ENCODE measurements at regions not wholly inside any gene's neighbourhood (a gene's known extent, or its start where the extent isn't known, plus 50 kb on each side); places are given as distances from the start of the nearest gene placed in this dataset.

GRCh38 chr3:30341079-30341478 is 265.3 kb upstream of the TGFBR2 start:
- DNase-seq: no peak

GRCh38 chr3:30341851-30342250 is 264.6 kb upstream of the TGFBR2 start:
- DNase-seq: no peak

- no peak for DNase-seq
Measured at GRCh38 chr3:30342318-30343060, 263.9 kb upstream of the TGFBR2 start.

- no peak for DNase-seq
Measured at GRCh38 chr3:30343067-30343831, 263.2 kb upstream of the TGFBR2 start.

- DNase-seq: no peak
Measured at GRCh38 chr3:30343861-30344260, 262.5 kb upstream of the TGFBR2 start.

GRCh38 chr3:30344288-30344687 is 262.1 kb upstream of the TGFBR2 start:
- no peak for DNase-seq

- DNase-seq: no peak
Measured at GRCh38 chr3:30346933-30347320, 259.5 kb upstream of the TGFBR2 start.

GRCh38 chr3:30347679-30348216 is 258.7 kb upstream of the TGFBR2 start:
- DNase-seq: no peak

GRCh38 chr3:30349507-30349906 is 256.9 kb upstream of the TGFBR2 start:
- no peak for DNase-seq

GRCh38 chr3:30350011-30350410 is 256.4 kb upstream of the TGFBR2 start:
- DNase-seq: no peak

GRCh38 chr3:30350901-30351300 is 255.5 kb upstream of the TGFBR2 start:
- DNase-seq: peak; percentile 14

- no peak for DNase-seq
Measured at GRCh38 chr3:30352410-30353318, 253.7 kb upstream of the TGFBR2 start.

- DNase-seq: no peak
Measured at GRCh38 chr3:30353711-30354467, 252.5 kb upstream of the TGFBR2 start.

- DNase-seq: no peak
Measured at GRCh38 chr3:30354513-30354912, 251.9 kb upstream of the TGFBR2 start.

- peak; percentile 37 for DNase-seq
Measured at GRCh38 chr3:30354972-30355371, 251.4 kb upstream of the TGFBR2 start.

- no peak for DNase-seq
Measured at GRCh38 chr3:30355622-30356021, 250.8 kb upstream of the TGFBR2 start.

GRCh38 chr3:30356866-30357753 is 249.3 kb upstream of the TGFBR2 start:
- DNase-seq: no peak

- no peak for DNase-seq
Measured at GRCh38 chr3:30357897-30358296, 248.5 kb upstream of the TGFBR2 start.

- no peak for DNase-seq
Measured at GRCh38 chr3:30358871-30359270, 247.5 kb upstream of the TGFBR2 start.

GRCh38 chr3:30368978-30369377 is 237.4 kb upstream of the TGFBR2 start:
- DNase-seq: no peak

- DNase-seq: no peak
Measured at GRCh38 chr3:30370681-30371271, 235.6 kb upstream of the TGFBR2 start.

All from NCI-H2171 treated with DMSO at 0.1 percent for 48 hours (cell line).